Activated CD8-positive, alpha-beta memory T cell treated with anti-CD3 and anti-CD28 coated beads, Interleukin-2, amount 50 U/mL, for 1 hour (primary cell): ENCODE measurements at regions not wholly inside any gene's neighbourhood (a gene's known extent, or its start where the extent isn't known, plus 50 kb on each side); places are given as distances from the start of the nearest gene placed in this dataset.

Source experiments
- DNase-seq: peaks from one replicate; pipeline ENCODE4 v3.0.0-alpha.2; 2020; ENCODE audit errors: extremely low read depth

DNA sequence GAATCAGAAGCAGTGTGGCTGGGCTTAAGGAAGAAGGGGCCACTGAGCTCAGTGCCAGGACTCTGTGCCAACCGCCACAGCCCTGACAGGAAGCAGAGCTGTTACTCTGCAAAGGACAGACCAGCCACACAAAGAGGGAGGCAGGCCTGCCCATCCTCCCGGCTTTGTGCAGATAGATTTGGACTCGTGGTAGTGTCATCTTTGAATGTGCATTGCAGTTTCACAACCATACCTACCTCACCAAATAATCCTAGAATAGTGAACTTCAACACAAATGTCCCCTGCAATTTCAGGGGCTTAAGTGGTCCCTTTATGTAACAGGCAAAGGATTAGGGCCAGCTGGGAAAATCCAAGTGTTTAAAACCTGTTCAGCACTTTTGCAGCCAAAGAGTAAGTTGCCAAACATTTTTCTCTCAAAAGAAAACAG, 55.1 kb upstream of the CLDN10 start:
- DNase-seq: no peak

DNA sequence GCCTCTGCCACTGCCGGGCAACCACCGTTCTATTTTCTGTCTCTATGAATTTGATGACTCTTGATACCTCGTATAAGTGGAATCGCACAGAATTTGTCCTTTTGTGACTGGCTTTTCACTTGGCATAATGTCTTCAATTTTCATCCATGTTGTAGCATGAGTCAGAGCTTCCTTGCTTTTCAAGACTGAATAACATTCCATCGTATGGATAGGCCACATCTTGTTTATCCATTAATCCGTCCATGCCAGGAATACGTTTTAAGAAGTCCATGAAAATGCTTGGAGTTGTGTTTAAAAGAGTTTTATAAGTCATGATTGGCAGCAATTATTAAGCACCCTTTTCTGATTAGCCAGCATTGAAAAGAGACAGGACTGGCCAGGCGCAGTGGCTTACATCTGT, 53.6 kb upstream of the CLDN10 start:
- DNase-seq: no peak

GRCh38 chr13:95499811-95500712, 52.5 kb upstream of the CLDN10 start:
- no peak for DNase-seq

DNA sequence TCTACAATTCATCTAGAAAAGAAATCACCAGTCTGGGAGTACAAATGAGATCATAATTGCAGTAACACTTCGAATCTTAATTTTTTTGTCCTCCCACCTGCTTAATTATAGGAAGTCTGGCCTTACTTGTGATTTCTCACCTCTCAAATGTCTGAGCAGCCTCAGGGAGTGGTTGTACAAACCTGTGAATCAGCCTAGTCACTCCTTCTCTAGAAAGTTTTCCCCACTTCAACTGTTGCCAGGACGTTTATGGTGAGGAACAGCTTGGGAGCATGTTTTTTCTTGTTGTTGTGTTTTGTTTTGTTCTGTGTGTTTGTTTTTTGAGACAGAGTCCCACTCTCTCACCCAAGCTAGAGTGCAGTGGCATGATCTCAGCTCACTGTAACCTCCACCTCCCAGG, 50.3 kb upstream of the CLDN10 start:
- DNase-seq: no peak
